ENCODE measurements at regions not wholly inside any gene's neighbourhood (a gene's known extent, or its start where the extent isn't known, plus 50 kb on each side); places are given as distances from the start of the nearest gene placed in this dataset.

DNA sequence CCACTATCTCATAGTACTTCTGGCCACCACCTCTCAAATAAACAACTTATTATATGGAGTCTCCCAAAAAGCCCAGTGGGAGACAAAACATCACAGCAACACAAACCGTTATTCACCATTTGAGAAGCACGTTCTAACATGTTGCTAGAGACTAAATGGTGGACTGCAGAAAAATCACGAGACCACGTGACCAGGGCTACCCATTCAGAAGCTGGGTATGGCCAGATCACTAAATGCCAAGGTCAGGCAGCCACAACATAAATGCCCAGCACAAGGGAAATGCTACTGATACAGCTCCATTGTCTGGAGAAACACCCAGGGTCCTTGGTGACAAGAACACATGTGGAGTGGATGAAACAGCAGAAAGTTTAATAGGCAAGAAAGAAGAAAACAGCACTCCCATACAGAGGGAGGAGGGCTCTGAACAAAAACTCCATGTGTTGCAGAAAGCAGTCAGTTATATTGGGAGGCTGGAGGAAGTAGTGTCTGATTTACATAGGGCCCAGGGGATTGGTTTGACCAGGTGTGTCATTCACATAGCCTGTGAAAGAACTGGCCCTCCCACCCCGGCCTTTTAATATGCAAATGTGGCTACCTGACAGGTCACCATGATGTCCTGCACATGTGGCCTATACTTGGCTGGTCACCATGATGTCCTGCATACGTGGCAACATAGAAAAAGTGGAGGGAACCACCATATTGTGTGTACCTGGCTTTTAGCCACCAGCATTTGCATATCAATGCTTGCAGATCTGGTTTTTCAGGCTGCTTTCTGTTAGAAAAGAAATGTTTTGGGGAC, 97.2 kb downstream of the TRIM36 start:
- Mint-ChIP-seq H3K27me3 (ENCODE audit: low read depth in 2 of 2) (peaks cover 3 to 34% of the 10 kb centered on the region in 2 donors), H3K36me3 (no peaks in the 10 kb centered on the region), H3K27ac (no peak overlapping the region), H3K4me1 (peaks cover 24 to 35% of the 10 kb centered on the region in 2 donors), H3K9me3 (no peaks in the 10 kb centered on the region), H3K4me3 (no peak overlapping the region)
- H3K27ac ChIP-seq (ENCODE audit: low read length) = no peak overlapping the region
- H3K27me3 ChIP-seq (ENCODE audit: control insufficient read depth, insufficient read depth, low read length) = no peaks in the 10 kb centered on the region
- no peak for TF ChIP-seq CTCF (IDR thresholded peaks at IDR 0.05)
- no peaks in the 10 kb centered on the region for H3K9me3 ChIP-seq (ENCODE audit: control insufficient read depth, insufficient read depth, low read length)
- H3K4me1 ChIP-seq (ENCODE audit: control insufficient read depth, insufficient read depth, low read length) = peaks cover 11% of the 10 kb centered on the region
- intact Hi-C loops (cut with micrococcal nuclease) = no loop called here
- H3K4me3 ChIP-seq (ENCODE audit: low read length) = no peak overlapping the region
- no peaks in the 10 kb centered on the region for H3K36me3 ChIP-seq (ENCODE audit: control insufficient read depth, insufficient read depth, low read length)
- ATAC-seq = no peak
- DNase-seq = no peak
- 79% methylated on average over 6 of the region's 6 CpGs for WGBS (ENCODE audit: insufficient coverage)

DNA sequence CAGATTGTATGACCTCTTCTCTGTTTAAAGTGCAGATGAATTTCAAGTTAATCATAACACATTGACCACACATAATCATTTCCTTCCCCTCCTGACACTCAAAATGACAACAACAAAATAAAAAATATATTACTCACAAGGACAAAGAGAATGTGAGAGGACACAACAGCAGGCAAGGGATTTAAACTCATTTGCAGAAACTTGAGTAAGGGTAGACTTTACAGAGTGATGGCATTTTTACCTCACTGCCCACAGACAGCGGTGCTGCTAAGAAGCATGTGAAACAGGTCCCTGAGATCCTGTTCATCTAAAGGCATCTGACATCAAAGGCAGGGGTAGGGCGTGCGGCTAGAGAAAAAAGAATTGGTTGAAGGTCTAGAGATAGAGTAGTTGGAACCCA, 99.0 kb downstream of the TRIM36 start:
- no peak overlapping the region for H3K4me3 Mint-ChIP-seq
- no peak for DNase-seq
- ATAC-seq = peak; percentile 19 to 37 (median 31)
- H3K4me3 ChIP-seq (ENCODE audit: low read length) = no peak overlapping the region
- H3K9me3 Mint-ChIP-seq = no peaks in the 10 kb centered on the region
- intact Hi-C loops (cut with micrococcal nuclease) = no loop called here
- H3K27ac Mint-ChIP-seq = peak overlapping the region; percentile 31 to 39
- peaks cover 24 to 35% of the 10 kb centered on the region in 2 donors for H3K4me1 Mint-ChIP-seq
- no peaks in the 10 kb centered on the region for H3K36me3 Mint-ChIP-seq
- H3K27ac ChIP-seq (ENCODE audit: low read length) = no peak overlapping the region
- no peaks in the 10 kb centered on the region for H3K36me3 ChIP-seq (ENCODE audit: control insufficient read depth, insufficient read depth, low read length)
- no peaks in the 10 kb centered on the region for H3K9me3 ChIP-seq (ENCODE audit: control insufficient read depth, insufficient read depth, low read length)
- peaks cover 5 to 30% of the 10 kb centered on the region in 2 donors for H3K27me3 Mint-ChIP-seq (ENCODE audit: low read depth in 2 of 2)
- TF ChIP-seq CTCF (IDR thresholded peaks at IDR 0.05) = no peak
- WGBS (ENCODE audit: insufficient coverage) = 77% methylated on average over 3 of the region's 3 CpGs
- H3K4me1 ChIP-seq (ENCODE audit: control insufficient read depth, insufficient read depth, low read length) = peaks cover 11% of the 10 kb centered on the region
- no peaks in the 10 kb centered on the region for H3K27me3 ChIP-seq (ENCODE audit: control insufficient read depth, insufficient read depth, low read length)

- ATAC-seq (peak in 1 of 3 donors; percentile 23), DNase-seq (peak in 1 of 2 donors; percentile 25)
- Histone ChIP-seq H3K4me3 (ENCODE audit: low read length) (no peak overlapping the region), H3K4me1 (ENCODE audit: control insufficient read depth, insufficient read depth, low read length) (peaks cover 11% of the 10 kb centered on the region), H3K27me3 (ENCODE audit: control insufficient read depth, insufficient read depth, low read length) (no peaks in the 10 kb centered on the region), H3K36me3 (ENCODE audit: control insufficient read depth, insufficient read depth, low read length) (no peaks in the 10 kb centered on the region), H3K9me3 (ENCODE audit: control insufficient read depth, insufficient read depth, low read length) (no peaks in the 10 kb centered on the region), H3K27ac (ENCODE audit: low read length) (no peak overlapping the region)
- 20% methylated on average over 1 of the region's 3 CpGs for WGBS (ENCODE audit: insufficient coverage)
- Mint-ChIP-seq H3K9me3 (no peaks in the 10 kb centered on the region), H3K27me3 (ENCODE audit: low read depth in 2 of 2) (peaks cover 5 to 33% of the 10 kb centered on the region in 2 donors), H3K4me3 (peak overlapping the region; percentile 45), H3K4me1 (peaks cover 24 to 35% of the 10 kb centered on the region in 2 donors), H3K27ac (peak overlapping the region; percentile 61 to 74), H3K36me3 (no peaks in the 10 kb centered on the region)
- no peak for TF ChIP-seq CTCF (IDR thresholded peaks at IDR 0.05)
- intact Hi-C loops (cut with micrococcal nuclease) = no loop called here
Observed at GRCh38 chr5:115069087-115069968, 100.4 kb downstream of the TRIM36 start.

Data from natural killer cell (primary cell).